ENCODE measurements at regions not wholly inside any gene's neighbourhood (a gene's known extent, or its start where the extent isn't known, plus 50 kb on each side); places are given as distances from the start of the nearest gene placed in this dataset.

DNA sequence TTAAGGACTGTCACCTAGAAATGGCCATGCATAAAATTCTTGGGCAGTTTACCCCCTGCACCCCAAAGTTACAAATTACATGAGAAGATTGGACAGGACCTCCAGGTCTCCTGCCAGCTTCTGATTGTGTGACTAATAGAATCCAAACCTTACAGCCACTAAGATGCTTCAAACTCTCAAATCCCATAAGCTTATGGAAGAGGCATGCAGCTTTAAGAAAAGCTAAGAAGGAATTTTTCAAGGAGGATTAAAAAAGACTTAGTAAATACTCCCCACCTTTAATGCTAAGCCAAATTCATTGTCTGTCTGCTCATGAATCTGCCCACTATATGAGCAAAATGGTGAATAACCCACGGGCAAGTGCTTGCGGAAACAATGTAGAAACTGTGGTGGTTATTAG lies 86.3 kb downstream of the MAIP1 start:
- Histone ChIP-seq H3K4me3 (ENCODE audit: low read length) (no peak overlapping the region), H3K27me3 (ENCODE audit: insufficient read depth, low read depth, low read length) (no peaks in the 10 kb centered on the region), H3F3A (ENCODE audit: insufficient read depth, low read length, poor library complexity, severe bottlenecking) (no peaks in the 10 kb centered on the region), H4K20me1 (ENCODE audit: insufficient read depth) (no peaks in the 10 kb centered on the region), H3K9me2 (ENCODE audit: insufficient read depth, low read length) (no peaks in the 10 kb centered on the region), H3K4me2 (ENCODE audit: low read length) (no peak overlapping the region), H2AFZ (ENCODE audit: low read depth, low read length) (no peak overlapping the region), H3K9ac (ENCODE audit: low read length) (no peak overlapping the region), H3K27ac (ENCODE audit: low read length) (no peak overlapping the region), H3K36me3 (ENCODE audit: insufficient read depth, low read length) (no peaks in the 10 kb centered on the region), H3K9me3 (ENCODE audit: low read length) (peaks cover 3% of the 10 kb centered on the region), H3K79me2 (replicated peaks; ENCODE audit: insufficient read depth, low read length) (no peaks in the 10 kb centered on the region)
- no peak for TF ChIP-seq POLR2AphosphoS5 (IDR thresholded peaks at IDR 0.05)
- no peak for TF ChIP-seq MXI1 (conservative IDR thresholded peaks at IDR 0.05; ENCODE audit: poor library complexity, severe bottlenecking)
- no peak for TF ChIP-seq EZH2 (IDR thresholded peaks at IDR 0.05; ENCODE audit: borderline replicate concordance, insufficient read depth, low read length, poor library complexity, severe bottlenecking)
- no peak for TF ChIP-seq TAF1 (IDR thresholded peaks at IDR 0.05; ENCODE audit: low read depth)
- TF ChIP-seq, protein P1, sequence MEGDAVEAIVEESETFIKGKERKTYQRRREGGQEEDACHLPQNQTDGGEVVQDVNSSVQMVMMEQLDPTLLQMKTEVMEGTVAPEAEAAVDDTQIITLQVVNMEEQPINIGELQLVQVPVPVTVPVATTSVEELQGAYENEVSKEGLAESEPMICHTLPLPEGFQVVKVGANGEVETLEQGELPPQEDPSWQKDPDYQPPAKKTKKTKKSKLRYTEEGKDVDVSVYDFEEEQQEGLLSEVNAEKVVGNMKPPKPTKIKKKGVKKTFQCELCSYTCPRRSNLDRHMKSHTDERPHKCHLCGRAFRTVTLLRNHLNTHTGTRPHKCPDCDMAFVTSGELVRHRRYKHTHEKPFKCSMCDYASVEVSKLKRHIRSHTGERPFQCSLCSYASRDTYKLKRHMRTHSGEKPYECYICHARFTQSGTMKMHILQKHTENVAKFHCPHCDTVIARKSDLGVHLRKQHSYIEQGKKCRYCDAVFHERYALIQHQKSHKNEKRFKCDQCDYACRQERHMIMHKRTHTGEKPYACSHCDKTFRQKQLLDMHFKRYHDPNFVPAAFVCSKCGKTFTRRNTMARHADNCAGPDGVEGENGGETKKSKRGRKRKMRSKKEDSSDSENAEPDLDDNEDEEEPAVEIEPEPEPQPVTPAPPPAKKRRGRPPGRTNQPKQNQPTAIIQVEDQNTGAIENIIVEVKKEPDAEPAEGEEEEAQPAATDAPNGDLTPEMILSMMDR (IDR thresholded peaks at IDR 0.05; ENCODE audit: poor library complexity, severe bottlenecking) = no peak
- no peak for TF ChIP-seq SMC3 (conservative IDR thresholded peaks at IDR 0.05; ENCODE audit: poor library complexity)
- no peak for TF ChIP-seq RAD21 (conservative IDR thresholded peaks at IDR 0.05)
- TF ChIP-seq EP300 (conservative IDR thresholded peaks at IDR 0.05; ENCODE audit: poor library complexity, severe bottlenecking) = no peak
- TF ChIP-seq, protein P2, sequence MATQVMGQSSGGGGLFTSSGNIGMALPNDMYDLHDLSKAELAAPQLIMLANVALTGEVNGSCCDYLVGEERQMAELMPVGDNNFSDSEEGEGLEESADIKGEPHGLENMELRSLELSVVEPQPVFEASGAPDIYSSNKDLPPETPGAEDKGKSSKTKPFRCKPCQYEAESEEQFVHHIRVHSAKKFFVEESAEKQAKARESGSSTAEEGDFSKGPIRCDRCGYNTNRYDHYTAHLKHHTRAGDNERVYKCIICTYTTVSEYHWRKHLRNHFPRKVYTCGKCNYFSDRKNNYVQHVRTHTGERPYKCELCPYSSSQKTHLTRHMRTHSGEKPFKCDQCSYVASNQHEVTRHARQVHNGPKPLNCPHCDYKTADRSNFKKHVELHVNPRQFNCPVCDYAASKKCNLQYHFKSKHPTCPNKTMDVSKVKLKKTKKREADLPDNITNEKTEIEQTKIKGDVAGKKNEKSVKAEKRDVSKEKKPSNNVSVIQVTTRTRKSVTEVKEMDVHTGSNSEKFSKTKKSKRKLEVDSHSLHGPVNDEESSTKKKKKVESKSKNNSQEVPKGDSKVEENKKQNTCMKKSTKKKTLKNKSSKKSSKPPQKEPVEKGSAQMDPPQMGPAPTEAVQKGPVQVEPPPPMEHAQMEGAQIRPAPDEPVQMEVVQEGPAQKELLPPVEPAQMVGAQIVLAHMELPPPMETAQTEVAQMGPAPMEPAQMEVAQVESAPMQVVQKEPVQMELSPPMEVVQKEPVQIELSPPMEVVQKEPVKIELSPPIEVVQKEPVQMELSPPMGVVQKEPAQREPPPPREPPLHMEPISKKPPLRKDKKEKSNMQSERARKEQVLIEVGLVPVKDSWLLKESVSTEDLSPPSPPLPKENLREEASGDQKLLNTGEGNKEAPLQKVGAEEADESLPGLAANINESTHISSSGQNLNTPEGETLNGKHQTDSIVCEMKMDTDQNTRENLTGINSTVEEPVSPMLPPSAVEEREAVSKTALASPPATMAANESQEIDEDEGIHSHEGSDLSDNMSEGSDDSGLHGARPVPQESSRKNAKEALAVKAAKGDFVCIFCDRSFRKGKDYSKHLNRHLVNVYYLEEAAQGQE (IDR thresholded peaks at IDR 0.05; ENCODE audit: borderline replicate concordance) = no peak

DNA sequence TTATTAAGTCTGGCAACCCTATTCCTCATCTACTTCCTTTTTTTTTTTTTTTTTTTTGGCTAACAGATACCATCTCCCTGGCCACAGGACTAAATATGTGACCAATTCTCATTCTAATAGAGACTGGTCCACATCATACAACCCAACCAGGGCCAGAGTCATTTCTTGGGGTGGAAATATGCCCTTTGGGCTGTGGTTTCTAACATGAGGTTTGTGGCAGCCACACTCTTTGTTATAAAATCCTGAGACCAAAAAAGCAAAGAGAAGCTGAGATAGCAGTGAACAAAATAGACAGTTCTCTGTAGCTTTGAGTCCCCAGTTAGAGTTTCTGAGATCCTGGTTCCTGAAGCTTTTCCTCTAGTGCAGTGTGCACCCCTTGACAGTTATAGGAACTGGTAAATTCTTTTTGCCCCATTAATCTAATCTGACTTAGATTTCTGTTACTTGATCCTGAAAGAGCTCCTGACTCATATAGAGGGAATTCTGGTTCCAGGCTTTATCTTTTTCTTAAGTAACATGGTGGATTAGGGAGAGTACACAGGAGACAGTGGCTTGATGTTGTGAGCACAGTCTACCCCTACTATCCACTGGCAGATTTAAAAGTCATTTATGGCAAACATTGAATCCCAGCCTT lies 86.8 kb downstream of the MAIP1 start:
- no peak overlapping the region for H3K4me2 ChIP-seq (ENCODE audit: low read length)
- no peaks in the 10 kb centered on the region for H3K27me3 ChIP-seq (ENCODE audit: insufficient read depth, low read depth, low read length)
- H3K79me2 ChIP-seq (replicated peaks; ENCODE audit: insufficient read depth, low read length) = no peaks in the 10 kb centered on the region
- no peaks in the 10 kb centered on the region for H3K9me2 ChIP-seq (ENCODE audit: insufficient read depth, low read length)
- H3K27ac ChIP-seq (ENCODE audit: low read length) = no peak overlapping the region
- TF ChIP-seq, protein P1 (IDR thresholded peaks at IDR 0.05; ENCODE audit: poor library complexity, severe bottlenecking) = no peak
- TF ChIP-seq POLR2AphosphoS5 (IDR thresholded peaks at IDR 0.05) (no peak), SMC3 (conservative IDR thresholded peaks at IDR 0.05; ENCODE audit: poor library complexity) (no peak), MXI1 (conservative IDR thresholded peaks at IDR 0.05; ENCODE audit: poor library complexity, severe bottlenecking) (no peak), RAD21 (conservative IDR thresholded peaks at IDR 0.05) (no peak), EP300 (conservative IDR thresholded peaks at IDR 0.05; ENCODE audit: poor library complexity, severe bottlenecking) (no peak), TAF1 (IDR thresholded peaks at IDR 0.05; ENCODE audit: low read depth) (no peak), EZH2 (IDR thresholded peaks at IDR 0.05; ENCODE audit: borderline replicate concordance, insufficient read depth, low read length, poor library complexity, severe bottlenecking) (no peak)
- TF ChIP-seq, protein P2 (IDR thresholded peaks at IDR 0.05; ENCODE audit: borderline replicate concordance) = no peak
- no peaks in the 10 kb centered on the region for H3F3A ChIP-seq (ENCODE audit: insufficient read depth, low read length, poor library complexity, severe bottlenecking)
- no peak overlapping the region for H3K4me3 ChIP-seq (ENCODE audit: low read length)
- H3K9ac ChIP-seq (ENCODE audit: low read length) = no peak overlapping the region
- H3K9me3 ChIP-seq (ENCODE audit: low read length) = peaks cover 3% of the 10 kb centered on the region
- H3K36me3 ChIP-seq (ENCODE audit: insufficient read depth, low read length) = no peaks in the 10 kb centered on the region
- no peak overlapping the region for H2AFZ ChIP-seq (ENCODE audit: low read depth, low read length)
- no peaks in the 10 kb centered on the region for H4K20me1 ChIP-seq (ENCODE audit: insufficient read depth)

Measured in neural cell (in vitro differentiated cells).